CD4-positive, alpha-beta T cell (primary cell): ENCODE measurements at regions not wholly inside any gene's neighbourhood (a gene's known extent, or its start where the extent isn't known, plus 50 kb on each side); places are given as distances from the start of the nearest gene placed in this dataset.

Experiments
- ATAC-seq: fragments of 200-7000 bp; cut with Tn5 transposase; one replicate; pipeline ENCODE4 v1.10.0; 2022; ENCODE audit warnings: mild to moderate bottlenecking; ENCODE audit not compliant: poor library complexity
- CTCF ChIA-PET: fragments of 350-600 bp; sonication (Branson Sonifier 250); formaldehyde crosslinking; loops from one replicate; lab custom pipeline; 2021; ENCODE audit warnings: antibody characterized with exemption, inconsistent platforms; lab: Charles Lee
- POLR2A ChIA-PET: fragments of 350-600 bp; sonication (Branson Sonifier 250); formaldehyde crosslinking; loops from one replicate; lab custom pipeline; 2021; ENCODE audit warnings: antibody characterized with exemption, inconsistent platforms; lab: Charles Lee
- DNase-seq, 14 experiments: peaks; one replicate each; pipeline ENCODE4 v3.0.0-alpha.2; 2013 to 2020; ENCODE audit warnings: mixed read lengths in 2 of 14
- H3K27ac ChIP-seq, 2 donors: one replicate each; pipeline versions ENCODE4 v1.5.1 to v1.7.0; 2013; ENCODE audit warnings: low read length in 2 of 2, low read depth in 1 of 2, mild to moderate bottlenecking in 1 of 2
- H3K27me3 ChIP-seq, 2 experiments: 1 replicate in 1 of 2; 2 replicates in 1 of 2; pipeline versions ENCODE4 v1.6.1 to v1.7.0; 2013; ENCODE audit warnings: low read length in 2 of 2, control low read depth in 1 of 2, mild to moderate bottlenecking in 1 of 2, moderate library complexity in 1 of 2; ENCODE audit not compliant: insufficient read depth in 2 of 2, control insufficient read depth in 1 of 2
- H3K36me3 ChIP-seq: one replicate; pipeline ENCODE4 v1.6.1; 2013; ENCODE audit warnings: low read length, control low read depth; ENCODE audit not compliant: insufficient read depth
- H3K4me1 ChIP-seq: one replicate; pipeline ENCODE4 v1.6.1; 2013; ENCODE audit warnings: low read length, control low read depth; ENCODE audit not compliant: insufficient read depth
- H3K4me3 ChIP-seq: one replicate; pipeline ENCODE4 v1.5.1; 2013; ENCODE audit warnings: mild to moderate bottlenecking, low read length, moderate library complexity
- H3K9me3 ChIP-seq, 2 experiments: 1 replicate in 1 of 2; 2 replicates in 1 of 2; pipeline versions ENCODE4 v1.6.1 to v1.7.0; 2013; ENCODE audit warnings: low read length in 2 of 2, mild to moderate bottlenecking in 2 of 2, control low read depth in 1 of 2, moderate library complexity in 1 of 2; ENCODE audit not compliant: control insufficient read depth in 1 of 2, insufficient read depth in 1 of 2
- H3K27ac Mint-ChIP-seq: one replicate; pipeline ENCODE4 v1.8.0; 2020; ENCODE audit warnings: mixed read lengths
- H3K27me3 Mint-ChIP-seq: one replicate; pipeline ENCODE4 v1.8.0; 2021; ENCODE audit warnings: mixed read lengths
- H3K36me3 Mint-ChIP-seq: one replicate; pipeline ENCODE4 v1.8.0; 2021; ENCODE audit warnings: low read depth, mixed read lengths
- H3K4me1 Mint-ChIP-seq: one replicate; pipeline ENCODE4 v1.8.0; 2021; ENCODE audit warnings: low read depth, mixed read lengths
- H3K4me3 Mint-ChIP-seq: one replicate; pipeline ENCODE4 v1.8.0; 2020; ENCODE audit warnings: mild to moderate bottlenecking, mixed read lengths
- H3K9me3 Mint-ChIP-seq: one replicate; pipeline ENCODE4 v1.8.0; 2020; ENCODE audit warnings: mixed read lengths
- intact Hi-C, 2 experiments: fragments of 100-400 bp; cut with DNase I in 1 of 2; cut with micrococcal nuclease in 1 of 2; formaldehyde crosslinking; loops; one replicate each; pipeline versions ENCODE4 v1.15.1 to v1.9.0; 2023 to 2025; cut with DNase I, micrococcal nuclease
- TF ChIP-seq, protein P1 (sequence below): fragments of 200-600 bp; IDR thresholded peaks from one replicate; pipeline ENCODE4 v1.8.0; 2022; ENCODE audit warnings: antibody characterized with exemption, mild to moderate bottlenecking

DNA sequence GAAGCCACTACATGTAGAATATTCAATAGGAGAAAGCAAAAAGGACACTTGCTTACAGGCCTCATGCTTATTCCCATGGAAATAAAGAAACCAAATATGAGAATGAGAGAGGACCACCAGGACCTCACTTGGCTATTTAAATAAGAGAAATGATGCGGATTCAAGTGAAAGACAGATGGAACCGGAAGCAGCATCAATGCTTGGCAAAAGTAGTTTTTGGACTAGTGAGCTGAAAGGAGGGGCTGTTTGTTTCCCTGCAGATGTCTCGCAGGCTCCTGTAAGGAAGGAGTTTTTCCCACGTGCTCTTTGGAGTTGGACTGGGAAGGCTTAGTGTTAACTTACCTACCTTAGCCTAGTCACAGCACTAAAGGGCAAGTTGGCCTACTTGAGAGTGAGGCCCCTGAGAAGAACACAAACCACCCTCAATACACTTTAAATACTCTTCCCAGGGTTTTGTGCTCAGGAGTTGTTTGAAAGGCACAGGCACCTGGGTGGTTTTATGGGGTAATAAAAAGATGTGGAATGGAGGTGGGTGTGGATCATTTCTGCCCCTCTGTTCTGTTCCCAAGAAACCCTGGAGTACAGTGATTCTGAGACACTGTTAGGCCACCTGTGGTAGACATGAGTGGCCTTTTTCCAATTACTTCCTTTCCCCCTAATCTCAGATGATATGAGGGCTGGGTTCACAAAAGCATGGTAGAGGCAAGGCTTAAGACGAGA is 113.3 kb upstream of the C1GALT1C1 start:
- Histone ChIP-seq H3K27me3 (no peaks in the 10 kb centered on the region), H3K4me3 (no peak overlapping the region), H3K36me3 (no peaks in the 10 kb centered on the region), H3K9me3 (no peaks in the 10 kb centered on the region), H3K4me1 (no peaks in the 10 kb centered on the region), H3K27ac (no peak overlapping the region)
- ChIA-PET CTCF (no interaction called here), POLR2A (no interaction called here)
- H3K4me3 Mint-ChIP-seq, result no peak overlapping the region
- no peak overlapping the region for H3K27ac Mint-ChIP-seq
- DNase-seq (no peak), ATAC-seq (no peak)
- H3K9me3 Mint-ChIP-seq, result no peaks in the 10 kb centered on the region
- H3K4me1 Mint-ChIP-seq, result no peaks in the 10 kb centered on the region
- intact Hi-C loops, result no loop called here
- TF ChIP-seq, protein P1, sequence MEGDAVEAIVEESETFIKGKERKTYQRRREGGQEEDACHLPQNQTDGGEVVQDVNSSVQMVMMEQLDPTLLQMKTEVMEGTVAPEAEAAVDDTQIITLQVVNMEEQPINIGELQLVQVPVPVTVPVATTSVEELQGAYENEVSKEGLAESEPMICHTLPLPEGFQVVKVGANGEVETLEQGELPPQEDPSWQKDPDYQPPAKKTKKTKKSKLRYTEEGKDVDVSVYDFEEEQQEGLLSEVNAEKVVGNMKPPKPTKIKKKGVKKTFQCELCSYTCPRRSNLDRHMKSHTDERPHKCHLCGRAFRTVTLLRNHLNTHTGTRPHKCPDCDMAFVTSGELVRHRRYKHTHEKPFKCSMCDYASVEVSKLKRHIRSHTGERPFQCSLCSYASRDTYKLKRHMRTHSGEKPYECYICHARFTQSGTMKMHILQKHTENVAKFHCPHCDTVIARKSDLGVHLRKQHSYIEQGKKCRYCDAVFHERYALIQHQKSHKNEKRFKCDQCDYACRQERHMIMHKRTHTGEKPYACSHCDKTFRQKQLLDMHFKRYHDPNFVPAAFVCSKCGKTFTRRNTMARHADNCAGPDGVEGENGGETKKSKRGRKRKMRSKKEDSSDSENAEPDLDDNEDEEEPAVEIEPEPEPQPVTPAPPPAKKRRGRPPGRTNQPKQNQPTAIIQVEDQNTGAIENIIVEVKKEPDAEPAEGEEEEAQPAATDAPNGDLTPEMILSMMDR, result no peak
- H3K36me3 Mint-ChIP-seq, result no peaks in the 10 kb centered on the region
- no peaks in the 10 kb centered on the region for H3K27me3 Mint-ChIP-seq

DNA sequence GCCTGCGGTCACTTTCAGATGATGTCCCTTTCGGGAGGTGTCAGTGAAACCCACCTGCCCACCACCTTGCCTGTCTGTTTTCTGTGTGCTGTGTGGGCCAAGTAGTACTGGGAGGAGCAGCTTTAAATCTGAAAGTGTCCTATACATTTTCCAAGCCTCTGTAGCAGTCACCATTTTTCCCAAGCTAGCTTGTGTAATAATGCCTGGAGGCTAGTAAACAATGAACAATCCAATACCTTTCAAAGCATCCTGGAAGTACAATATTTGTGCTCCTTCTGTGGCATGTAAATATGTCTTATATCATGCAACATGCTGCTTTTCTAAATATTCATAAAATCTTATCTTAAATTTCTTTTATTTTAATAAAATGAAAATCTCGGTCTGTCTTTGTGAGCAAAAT is 111.6 kb upstream of the C1GALT1C1 start:
- TF ChIP-seq, protein P1, result no peak
- no peaks in the 10 kb centered on the region for H3K27me3 ChIP-seq
- H3K4me3 ChIP-seq, result no peak overlapping the region
- ATAC-seq (no peak), DNase-seq (no peak)
- no peak overlapping the region for H3K27ac ChIP-seq
- Mint-ChIP-seq H3K9me3 (no peaks in the 10 kb centered on the region), H3K36me3 (no peaks in the 10 kb centered on the region), H3K4me1 (no peaks in the 10 kb centered on the region), H3K4me3 (no peak overlapping the region), H3K27ac (no peak overlapping the region), H3K27me3 (no peaks in the 10 kb centered on the region)
- no peaks in the 10 kb centered on the region for H3K9me3 ChIP-seq
- POLR2A ChIA-PET, result no interaction called here
- intact Hi-C loops, result no loop called here
- no peaks in the 10 kb centered on the region for H3K4me1 ChIP-seq
- CTCF ChIA-PET, result no interaction called here
- no peaks in the 10 kb centered on the region for H3K36me3 ChIP-seq

DNA sequence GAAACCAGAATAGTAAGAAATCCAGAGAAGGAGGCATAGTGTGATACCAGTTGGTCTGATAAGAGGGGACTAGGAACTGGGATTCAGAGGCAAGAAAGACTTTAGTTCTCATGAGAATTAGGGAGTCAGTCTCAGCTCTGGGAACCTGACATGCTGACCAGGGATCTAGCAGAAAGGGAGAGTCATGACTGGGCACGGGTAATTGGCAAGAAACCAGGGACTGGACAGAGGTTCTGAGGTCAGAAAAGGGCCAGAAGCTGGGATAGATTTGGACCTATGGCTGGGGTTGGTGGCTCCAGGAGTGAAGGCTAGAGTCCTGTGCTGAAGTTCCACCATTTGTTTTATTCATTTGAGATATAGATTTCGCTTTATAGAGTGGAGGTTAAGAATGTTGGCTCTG is 110.2 kb upstream of the C1GALT1C1 start:
- H3K27me3 Mint-ChIP-seq, result no peaks in the 10 kb centered on the region
- POLR2A ChIA-PET, result no interaction called here
- Histone ChIP-seq H3K4me3 (no peak overlapping the region), H3K27ac (no peak overlapping the region), H3K27me3 (no peaks in the 10 kb centered on the region), H3K4me1 (no peaks in the 10 kb centered on the region), H3K9me3 (no peaks in the 10 kb centered on the region), H3K36me3 (no peaks in the 10 kb centered on the region)
- CTCF ChIA-PET, result no interaction called here
- no peak for ATAC-seq
- H3K9me3 Mint-ChIP-seq, result no peaks in the 10 kb centered on the region
- no peak overlapping the region for H3K4me3 Mint-ChIP-seq
- intact Hi-C loops, result no loop called here
- no peak overlapping the region for H3K27ac Mint-ChIP-seq
- DNase-seq, result no peak
- TF ChIP-seq, protein P1, result no peak
- H3K36me3 Mint-ChIP-seq, result no peaks in the 10 kb centered on the region
- no peaks in the 10 kb centered on the region for H3K4me1 Mint-ChIP-seq
